ENCODE measurements at regions not wholly inside any gene's neighbourhood (a gene's known extent, or its start where the extent isn't known, plus 50 kb on each side); places are given as distances from the start of the nearest gene placed in this dataset.

GRCh38 chr4:4608214-4608537 lies 66.3 kb upstream of the STX18 start:
- H3K4me1 ChIP-seq (ENCODE audit: control insufficient read depth, insufficient read depth, low read length) = peaks cover 3% of the 10 kb centered on the region
- H3K9me3 ChIP-seq (replicated peaks; ENCODE audit: control insufficient read depth, low read depth, low read length) = no peaks in the 10 kb centered on the region
- no peak for DNase-seq
- H3K36me3 ChIP-seq (ENCODE audit: control insufficient read depth, insufficient read depth, low read length) = no peaks in the 10 kb centered on the region
- H3K27me3 ChIP-seq (ENCODE audit: control insufficient read depth, insufficient read depth, low read length) = no peaks in the 10 kb centered on the region
- no peak overlapping the region for H3K4me3 ChIP-seq (ENCODE audit: low read length)
- H3K27ac ChIP-seq (ENCODE audit: low read length) = no peak overlapping the region
- 77% methylated on average over 11 of the region's 13 CpGs for WGBS (ENCODE audit: insufficient coverage)

DNA sequence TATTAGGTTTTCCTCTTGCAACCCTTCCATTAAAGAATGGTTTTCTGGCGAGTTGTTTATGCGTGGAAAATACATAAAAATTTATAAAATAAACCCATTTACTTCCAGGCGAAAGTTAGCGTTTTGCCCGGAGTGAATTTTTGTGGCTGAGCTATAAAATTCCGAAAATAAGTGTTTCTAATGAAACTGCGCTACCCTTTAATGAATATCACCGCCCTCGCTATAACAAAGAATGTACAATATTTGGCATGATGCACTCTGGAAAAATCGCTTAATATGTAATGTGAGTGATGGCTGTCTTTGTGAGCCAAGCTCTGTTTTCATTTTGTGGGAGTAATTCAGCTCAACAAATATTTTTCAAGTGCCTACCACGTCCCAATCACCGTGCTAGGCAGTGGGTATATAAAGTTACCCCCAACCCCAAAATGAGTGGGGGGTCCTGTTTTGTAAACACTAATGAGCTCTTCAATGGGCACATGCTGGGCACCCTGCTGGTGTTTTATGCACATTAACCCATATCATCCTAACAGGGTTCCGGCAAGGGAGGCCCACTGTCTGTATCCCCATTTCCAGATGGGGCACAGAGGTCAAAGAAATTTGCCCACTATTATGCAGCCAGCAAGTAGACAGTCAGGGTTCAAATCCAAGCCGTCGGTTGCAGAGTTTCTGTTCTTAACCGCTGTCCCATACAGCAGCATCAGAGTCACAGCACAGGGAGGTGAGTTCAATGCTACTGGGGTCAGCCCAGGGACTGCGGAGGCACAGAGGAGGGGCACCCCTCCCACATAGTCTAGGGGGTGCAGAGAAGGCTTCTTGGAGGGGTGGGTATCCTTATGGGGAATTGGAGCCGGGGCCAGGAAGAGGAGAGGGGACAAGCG lies 65.7 kb upstream of the STX18 start:
- no peaks in the 10 kb centered on the region for H3K36me3 ChIP-seq (ENCODE audit: control insufficient read depth, insufficient read depth, low read length)
- no peaks in the 10 kb centered on the region for H3K27me3 ChIP-seq (ENCODE audit: control insufficient read depth, insufficient read depth, low read length)
- no peak for DNase-seq
- H3K9me3 ChIP-seq (replicated peaks; ENCODE audit: control insufficient read depth, low read depth, low read length) = no peaks in the 10 kb centered on the region
- H3K4me3 ChIP-seq (ENCODE audit: low read length) = no peak overlapping the region
- no peak overlapping the region for H3K27ac ChIP-seq (ENCODE audit: low read length)
- H3K4me1 ChIP-seq (ENCODE audit: control insufficient read depth, insufficient read depth, low read length) = peaks cover 2% of the 10 kb centered on the region
- WGBS (ENCODE audit: insufficient coverage) = 50% methylated on average over 7 of the region's 19 CpGs

- Histone ChIP-seq H3K27ac (ENCODE audit: low read length) (no peak overlapping the region), H3K4me1 (ENCODE audit: control insufficient read depth, insufficient read depth, low read length) (no peaks in the 10 kb centered on the region), H3K27me3 (ENCODE audit: control insufficient read depth, insufficient read depth, low read length) (no peaks in the 10 kb centered on the region), H3K9me3 (replicated peaks; ENCODE audit: control insufficient read depth, low read depth, low read length) (no peaks in the 10 kb centered on the region), H3K36me3 (ENCODE audit: control insufficient read depth, insufficient read depth, low read length) (no peaks in the 10 kb centered on the region), H3K4me3 (ENCODE audit: low read length) (no peak overlapping the region)
- WGBS (ENCODE audit: insufficient coverage) = 64% methylated on average over 4 of the region's 10 CpGs
- DNase-seq = no peak
Measured at GRCh38 chr4:4606321-4606720, 64.5 kb upstream of the STX18 start.

GRCh38 chr4:4605849-4606248 lies 64.0 kb upstream of the STX18 start:
- Histone ChIP-seq H3K4me3 (ENCODE audit: low read length) (no peak overlapping the region), H3K4me1 (ENCODE audit: control insufficient read depth, insufficient read depth, low read length) (no peaks in the 10 kb centered on the region), H3K27me3 (ENCODE audit: control insufficient read depth, insufficient read depth, low read length) (no peaks in the 10 kb centered on the region), H3K27ac (ENCODE audit: low read length) (no peak overlapping the region), H3K9me3 (replicated peaks; ENCODE audit: control insufficient read depth, low read depth, low read length) (no peaks in the 10 kb centered on the region), H3K36me3 (ENCODE audit: control insufficient read depth, insufficient read depth, low read length) (no peaks in the 10 kb centered on the region)
- DNase-seq = no peak
- WGBS (ENCODE audit: insufficient coverage) = 80% methylated on average over 2 of the region's 2 CpGs

DNA sequence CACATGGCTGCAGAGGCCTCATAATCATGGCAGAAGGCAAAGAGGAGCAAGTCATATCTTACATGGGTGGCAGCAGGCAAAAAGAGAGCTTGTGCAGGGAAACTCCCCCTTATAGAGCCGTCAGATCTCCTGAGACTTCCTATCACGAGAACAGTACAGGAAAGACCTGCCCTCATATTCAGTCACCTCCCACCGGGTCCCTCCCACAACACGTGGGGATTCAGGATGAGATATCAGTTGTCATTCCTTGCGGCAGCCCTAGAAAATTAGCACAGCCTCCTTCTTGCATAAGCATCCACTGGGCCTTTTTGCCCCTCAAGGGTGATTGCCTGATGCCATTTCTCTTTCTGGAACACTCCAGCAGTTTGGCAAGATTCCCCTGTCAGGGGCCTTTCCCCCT lies 61.7 kb upstream of the STX18 start:
- no peaks in the 10 kb centered on the region for H3K9me3 ChIP-seq (replicated peaks; ENCODE audit: control insufficient read depth, low read depth, low read length)
- H3K36me3 ChIP-seq (ENCODE audit: control insufficient read depth, insufficient read depth, low read length) = no peaks in the 10 kb centered on the region
- 80% methylated on average over 3 of the region's 5 CpGs for WGBS (ENCODE audit: insufficient coverage)
- no peaks in the 10 kb centered on the region for H3K27me3 ChIP-seq (ENCODE audit: control insufficient read depth, insufficient read depth, low read length)
- no peak for DNase-seq
- no peak overlapping the region for H3K4me3 ChIP-seq (ENCODE audit: low read length)
- H3K27ac ChIP-seq (ENCODE audit: low read length) = no peak overlapping the region
- H3K4me1 ChIP-seq (ENCODE audit: control insufficient read depth, insufficient read depth, low read length) = peaks cover 4% of the 10 kb centered on the region

- Histone ChIP-seq H3K27ac (ENCODE audit: low read length) (no peak overlapping the region), H3K4me3 (ENCODE audit: low read length) (no peak overlapping the region), H3K4me1 (ENCODE audit: control insufficient read depth, insufficient read depth, low read length) (peaks cover 6% of the 10 kb centered on the region), H3K36me3 (ENCODE audit: control insufficient read depth, insufficient read depth, low read length) (no peaks in the 10 kb centered on the region), H3K27me3 (ENCODE audit: control insufficient read depth, insufficient read depth, low read length) (no peaks in the 10 kb centered on the region), H3K9me3 (replicated peaks; ENCODE audit: control insufficient read depth, low read depth, low read length) (no peaks in the 10 kb centered on the region)
- DNase-seq = no peak
- 83% methylated on average over 3 of the region's 4 CpGs for WGBS (ENCODE audit: insufficient coverage)
Measured at GRCh38 chr4:4603067-4603466, 61.2 kb upstream of the STX18 start.

DNA sequence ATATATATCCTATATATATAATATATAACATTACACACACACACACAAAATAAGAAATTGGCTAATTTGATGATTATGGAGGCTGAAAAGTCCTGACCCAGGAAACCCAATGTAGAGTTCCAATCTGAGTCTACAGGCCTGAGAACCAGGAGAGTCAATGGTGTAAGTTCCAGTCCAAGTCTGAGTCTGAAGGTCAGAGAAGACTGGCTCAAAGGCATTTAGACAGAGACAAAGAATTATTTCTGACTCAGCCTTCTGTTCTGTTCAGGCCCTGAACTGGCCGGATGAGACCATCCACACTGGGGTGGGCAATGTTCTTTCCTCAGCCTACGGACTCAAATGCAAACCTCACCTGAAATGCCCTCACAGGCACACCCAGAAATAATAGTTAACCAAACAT lies 60.6 kb upstream of the STX18 start:
- Histone ChIP-seq H3K4me1 (ENCODE audit: control insufficient read depth, insufficient read depth, low read length) (peaks cover 6% of the 10 kb centered on the region), H3K27me3 (ENCODE audit: control insufficient read depth, insufficient read depth, low read length) (no peaks in the 10 kb centered on the region), H3K36me3 (ENCODE audit: control insufficient read depth, insufficient read depth, low read length) (no peaks in the 10 kb centered on the region), H3K9me3 (replicated peaks; ENCODE audit: control insufficient read depth, low read depth, low read length) (no peaks in the 10 kb centered on the region), H3K4me3 (ENCODE audit: low read length) (no peak overlapping the region), H3K27ac (ENCODE audit: low read length) (no peak overlapping the region)
- 83% methylated on average over 2 of the region's 2 CpGs for WGBS (ENCODE audit: insufficient coverage)
- DNase-seq = no peak

DNA sequence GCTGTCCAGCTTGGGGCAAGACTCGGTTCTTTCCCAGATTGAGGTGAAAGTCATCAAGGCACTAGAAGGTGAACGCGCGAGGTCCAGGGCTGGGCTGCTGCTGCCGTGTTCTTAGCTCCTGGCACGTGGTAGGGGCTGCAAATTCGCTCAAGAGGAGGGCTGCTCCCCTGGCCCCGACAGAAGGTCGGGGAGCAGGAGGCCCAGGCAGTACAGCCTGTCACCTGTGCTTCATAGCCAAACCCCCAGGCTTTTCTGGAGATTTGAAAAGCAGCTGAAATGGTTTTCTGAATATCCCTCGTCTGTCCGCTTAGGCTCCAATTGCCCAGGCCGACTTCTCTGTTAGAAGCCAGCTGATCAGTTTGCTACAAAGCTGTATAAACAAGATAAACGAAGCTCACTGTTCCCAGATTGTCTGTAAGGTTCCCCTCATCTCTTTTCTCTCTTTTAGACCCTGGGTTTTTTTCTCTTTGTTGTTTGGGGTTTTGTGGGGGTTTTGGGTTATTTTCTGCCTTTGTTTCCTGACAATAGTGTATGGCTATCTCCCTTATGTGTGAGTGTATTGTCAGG lies 60.0 kb upstream of the STX18 start:
- Histone ChIP-seq H3K4me1 (ENCODE audit: control insufficient read depth, insufficient read depth, low read length) (peaks cover 6% of the 10 kb centered on the region), H3K36me3 (ENCODE audit: control insufficient read depth, insufficient read depth, low read length) (no peaks in the 10 kb centered on the region), H3K4me3 (ENCODE audit: low read length) (no peak overlapping the region), H3K27ac (ENCODE audit: low read length) (no peak overlapping the region), H3K27me3 (ENCODE audit: control insufficient read depth, insufficient read depth, low read length) (no peaks in the 10 kb centered on the region), H3K9me3 (replicated peaks; ENCODE audit: control insufficient read depth, low read depth, low read length) (no peaks in the 10 kb centered on the region)
- DNase-seq = no peak
- WGBS (ENCODE audit: insufficient coverage) = 60% methylated on average over 12 of the region's 13 CpGs

- Histone ChIP-seq H3K4me1 (ENCODE audit: control insufficient read depth, insufficient read depth, low read length) (peaks cover 6% of the 10 kb centered on the region), H3K9me3 (replicated peaks; ENCODE audit: control insufficient read depth, low read depth, low read length) (peaks cover 3% of the 10 kb centered on the region), H3K36me3 (ENCODE audit: control insufficient read depth, insufficient read depth, low read length) (no peaks in the 10 kb centered on the region), H3K4me3 (ENCODE audit: low read length) (no peak overlapping the region), H3K27ac (ENCODE audit: low read length) (no peak overlapping the region), H3K27me3 (ENCODE audit: control insufficient read depth, insufficient read depth, low read length) (no peaks in the 10 kb centered on the region)
- DNase-seq = no peak
- 57% methylated on average over 7 of the region's 8 CpGs for WGBS (ENCODE audit: insufficient coverage)
Measured at GRCh38 chr4:4599481-4600275, 57.8 kb upstream of the STX18 start.

- Histone ChIP-seq H3K4me1 (ENCODE audit: control insufficient read depth, insufficient read depth, low read length) (peaks cover 8% of the 10 kb centered on the region), H3K4me3 (ENCODE audit: low read length) (no peak overlapping the region), H3K27me3 (ENCODE audit: control insufficient read depth, insufficient read depth, low read length) (no peaks in the 10 kb centered on the region), H3K27ac (ENCODE audit: low read length) (no peak overlapping the region), H3K36me3 (ENCODE audit: control insufficient read depth, insufficient read depth, low read length) (no peaks in the 10 kb centered on the region), H3K9me3 (replicated peaks; ENCODE audit: control insufficient read depth, low read depth, low read length) (peaks cover 3% of the 10 kb centered on the region)
- DNase-seq = no peak
- WGBS (ENCODE audit: insufficient coverage) = 54% methylated on average over 8 of the region's 9 CpGs
Measured at GRCh38 chr4:4598851-4599411, 57.1 kb upstream of the STX18 start.
